Stimulated activated CD4-positive, alpha-beta T cell treated with anti-CD3 and anti-CD28 coated beads, Interleukin-1b, Interleukin-23, amount 100 ng/mL, for 48 hours (primary cell): ENCODE measurements at regions not wholly inside any gene's neighbourhood (a gene's known extent, or its start where the extent isn't known, plus 50 kb on each side); places are given as distances from the start of the nearest gene placed in this dataset.
"Not testable (repeated sequence)": the region's sequence is repeated elsewhere in the genome, so short reads cannot be mapped to it uniquely, and the experiment has no call there.

Experiments used
- DNase-seq: peaks from one replicate; pipeline ENCODE4 v3.0.0-alpha.2; 2020

GRCh38 chr7:49624611-49625010 is 148.8 kb upstream of the VWC2 start:
- DNase-seq: no peak

- DNase-seq: no peak
Measured at GRCh38 chr7:49630513-49630912, 142.9 kb upstream of the VWC2 start.

GRCh38 chr7:49631071-49631815 is 142.2 kb upstream of the VWC2 start:
- DNase-seq: no peak

GRCh38 chr7:49631960-49632359 is 141.5 kb upstream of the VWC2 start:
- no peak for DNase-seq

- no peak for DNase-seq
Measured at GRCh38 chr7:49635800-49636199, 137.6 kb upstream of the VWC2 start.

GRCh38 chr7:49636400-49636799 is 137.0 kb upstream of the VWC2 start:
- no peak for DNase-seq

- no peak for DNase-seq
Measured at GRCh38 chr7:49638166-49638565, 135.3 kb upstream of the VWC2 start.

GRCh38 chr7:49639068-49639593 is 134.3 kb upstream of the VWC2 start:
- no peak for DNase-seq

GRCh38 chr7:49639808-49640207 is 133.6 kb upstream of the VWC2 start:
- DNase-seq: no peak

- DNase-seq: no peak
Measured at GRCh38 chr7:49643321-49643720, 130.1 kb upstream of the VWC2 start.

- no peak for DNase-seq
Measured at GRCh38 chr7:49643736-49644135, 129.7 kb upstream of the VWC2 start.

GRCh38 chr7:49644396-49645166 is 128.9 kb upstream of the VWC2 start:
- no peak for DNase-seq

- no peak for DNase-seq
Measured at GRCh38 chr7:49645296-49645695, 128.1 kb upstream of the VWC2 start.

GRCh38 chr7:49660170-49660783 is 113.2 kb upstream of the VWC2 start:
- no peak for DNase-seq

- DNase-seq: no peak
Measured at GRCh38 chr7:49660976-49661375, 112.5 kb upstream of the VWC2 start.

GRCh38 chr7:49665963-49666362 is 107.5 kb upstream of the VWC2 start:
- DNase-seq: not testable (repeated sequence)

GRCh38 chr7:49666764-49667163 is 106.7 kb upstream of the VWC2 start:
- DNase-seq: no peak

- DNase-seq: no peak
Measured at GRCh38 chr7:49669285-49669684, 104.2 kb upstream of the VWC2 start.

GRCh38 chr7:49669692-49670260 is 103.7 kb upstream of the VWC2 start:
- DNase-seq: no peak

- DNase-seq: no peak
Measured at GRCh38 chr7:49670991-49671390, 102.4 kb upstream of the VWC2 start.

GRCh38 chr7:49692516-49692915 is 80.9 kb upstream of the VWC2 start:
- no peak for DNase-seq

GRCh38 chr7:49695971-49696370 is 77.5 kb upstream of the VWC2 start:
- no peak for DNase-seq

- DNase-seq: no peak
Measured at GRCh38 chr7:49700841-49701240, 72.6 kb upstream of the VWC2 start.
